NCI-H748 treated with DMSO at 0.1 percent for 48 hours (cell line): ENCODE measurements at regions not wholly inside any gene's neighbourhood (a gene's known extent, or its start where the extent isn't known, plus 50 kb on each side); places are given as distances from the start of the nearest gene placed in this dataset.
"Not testable (repeated sequence)": the region's sequence is repeated elsewhere in the genome, so short reads cannot be mapped to it uniquely, and the experiment has no call there.

Experiments
- DNase-seq: peaks from one replicate; lab custom pipeline; 2025; lab: John Stamatoyannopoulos, UW

DNA sequence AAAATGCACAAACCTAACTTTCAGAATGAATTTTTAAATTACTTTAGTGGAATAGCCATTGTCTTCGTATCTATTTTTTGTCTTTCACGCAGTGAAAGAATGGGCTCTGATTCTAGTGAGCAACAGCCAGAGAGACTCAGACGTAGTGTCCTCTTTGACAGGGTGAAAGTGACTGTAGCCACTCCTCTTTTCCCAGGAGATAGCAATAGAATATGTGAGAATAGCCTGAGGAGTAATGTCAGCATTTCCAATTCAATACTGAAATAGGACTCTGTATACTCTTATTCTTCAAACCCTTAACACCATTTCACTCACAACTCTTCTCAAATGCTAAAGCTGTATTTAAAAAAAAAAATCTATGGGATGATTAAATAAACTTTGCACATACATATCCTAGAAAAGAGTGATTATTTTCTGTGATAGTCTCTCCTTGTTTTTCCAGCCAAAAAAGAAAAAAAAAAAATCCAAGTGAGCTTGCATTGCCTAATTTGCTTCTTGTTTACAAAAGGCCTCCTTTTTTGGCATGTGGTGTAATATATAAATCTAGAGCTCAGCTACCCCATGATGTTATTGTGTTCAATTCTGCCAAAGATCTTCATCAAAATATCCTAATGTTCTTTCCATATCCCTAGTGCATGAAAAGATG, 626.1 kb upstream of the SLITRK6 start:
- DNase-seq, result no peak

- no peak for DNase-seq
Measured at GRCh38 chr13:86426437-86426836, 627.2 kb upstream of the SLITRK6 start.

GRCh38 chr13:86429756-86430155, 630.5 kb upstream of the SLITRK6 start:
- DNase-seq, result no peak

DNA sequence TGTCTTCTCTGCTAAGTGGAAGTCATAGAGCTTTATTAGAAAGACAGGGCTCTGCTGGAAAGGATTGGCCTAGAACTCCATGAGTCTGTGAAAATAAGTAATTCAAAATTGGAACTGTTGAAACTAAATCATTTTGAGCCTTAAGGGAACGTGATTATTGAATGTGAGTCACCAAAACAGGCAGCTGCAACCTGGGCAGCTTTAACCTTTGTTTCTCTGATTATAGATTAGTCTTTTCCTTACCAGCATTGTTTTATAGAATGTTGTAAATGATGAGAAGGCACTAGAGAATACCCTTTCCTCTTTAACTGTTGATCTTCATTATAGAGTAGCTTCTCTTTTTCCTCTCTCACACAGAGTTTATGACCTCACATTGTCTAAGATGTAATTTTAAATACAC, 638.8 kb upstream of the SLITRK6 start:
- peak; percentile 14 for DNase-seq

DNA sequence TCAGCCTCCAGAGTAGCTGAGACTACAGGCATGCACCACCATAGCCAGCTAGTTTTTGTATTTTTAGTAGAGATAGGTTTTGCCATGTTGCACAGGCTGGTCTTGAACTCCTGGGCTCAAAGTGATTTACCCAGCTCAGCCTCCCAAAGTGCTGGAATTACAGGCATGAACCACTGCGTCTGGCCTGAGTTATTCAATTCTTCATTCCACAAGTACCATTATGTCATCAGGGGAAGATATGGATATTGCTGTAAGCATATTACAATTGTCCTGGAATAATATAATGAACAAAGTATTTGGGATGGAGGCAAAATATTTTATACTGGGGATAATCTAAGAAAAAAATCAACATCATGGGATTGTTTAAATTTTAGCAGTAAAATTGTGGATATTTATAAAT, 646.0 kb upstream of the SLITRK6 start:
- DNase-seq, result no peak

DNA sequence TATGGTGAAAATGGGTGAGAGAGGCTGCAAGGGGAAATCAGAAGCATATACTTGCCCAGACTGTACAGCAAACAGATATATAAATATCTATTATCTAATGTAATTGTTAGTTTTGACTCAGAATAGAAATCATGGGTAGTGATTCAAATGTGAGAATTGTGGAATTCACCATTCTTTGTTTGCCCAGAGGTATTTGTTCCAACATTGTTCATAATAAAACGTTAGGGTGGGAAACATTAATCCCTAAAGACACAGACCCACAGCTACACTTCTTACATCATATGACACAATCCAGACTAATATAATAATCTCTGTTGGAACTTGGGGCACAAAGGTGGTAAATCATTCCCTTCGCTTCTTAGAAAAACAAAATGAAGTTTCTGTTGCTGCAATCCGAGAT, 646.5 kb upstream of the SLITRK6 start:
- DNase-seq, result no peak

DNA sequence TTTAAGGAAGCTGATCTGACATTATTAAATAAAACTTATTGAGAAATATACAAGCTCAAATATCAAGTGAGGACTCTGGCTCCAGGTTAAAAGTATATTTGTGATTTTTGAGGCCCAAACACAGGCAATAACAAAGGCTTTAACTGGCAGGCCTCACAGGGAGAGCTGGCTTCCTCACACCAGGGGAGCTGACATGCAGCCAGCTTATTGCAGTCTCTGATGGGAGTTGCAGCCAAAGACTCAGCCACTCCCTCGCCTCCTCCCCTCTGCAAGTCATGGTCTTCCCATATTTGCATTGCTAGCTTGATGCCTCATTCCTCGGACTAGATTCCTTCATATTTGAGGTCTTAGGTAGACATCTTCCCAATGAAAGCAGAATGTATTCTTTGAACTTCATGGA, 647.1 kb upstream of the SLITRK6 start:
- no peak for DNase-seq

DNA sequence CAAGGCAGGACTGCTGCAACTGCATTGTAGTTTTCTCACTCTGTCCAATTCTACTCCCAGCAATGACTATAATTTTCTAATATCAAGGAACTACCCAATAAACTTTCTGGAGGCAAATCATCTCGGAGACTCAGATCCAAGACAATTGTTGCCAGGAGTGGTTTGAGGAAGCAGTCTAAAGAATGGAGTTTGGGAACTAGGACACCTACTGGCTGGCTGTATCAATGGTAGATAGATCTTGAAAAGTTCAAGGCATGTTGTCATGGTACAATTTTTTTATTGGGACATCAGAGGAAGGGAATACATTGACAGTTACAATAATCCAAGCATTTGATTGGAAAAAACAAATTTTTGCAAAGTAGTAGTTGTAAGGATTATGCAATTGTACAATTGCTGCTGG, 648.3 kb upstream of the SLITRK6 start:
- DNase-seq, result no peak

DNA sequence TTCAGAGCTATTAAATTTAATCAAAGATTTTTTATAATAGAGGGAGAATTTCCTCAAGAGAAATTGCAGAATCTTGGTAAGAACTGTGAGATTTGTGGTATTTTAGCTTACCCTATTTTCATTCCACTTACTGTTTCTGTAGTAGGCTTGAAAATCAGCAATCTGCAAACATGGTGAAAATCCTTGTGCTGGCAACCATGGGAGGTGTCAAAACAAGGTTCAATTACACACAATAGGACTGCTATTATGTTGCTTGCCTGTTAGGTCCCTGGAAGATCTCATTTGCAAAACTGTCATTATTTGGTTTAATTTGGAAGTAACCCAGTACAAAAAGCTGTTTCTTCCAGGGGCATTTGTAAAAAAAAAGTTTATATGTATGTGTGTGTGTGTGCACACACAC, 662.8 kb upstream of the SLITRK6 start:
- DNase-seq, result no peak

DNA sequence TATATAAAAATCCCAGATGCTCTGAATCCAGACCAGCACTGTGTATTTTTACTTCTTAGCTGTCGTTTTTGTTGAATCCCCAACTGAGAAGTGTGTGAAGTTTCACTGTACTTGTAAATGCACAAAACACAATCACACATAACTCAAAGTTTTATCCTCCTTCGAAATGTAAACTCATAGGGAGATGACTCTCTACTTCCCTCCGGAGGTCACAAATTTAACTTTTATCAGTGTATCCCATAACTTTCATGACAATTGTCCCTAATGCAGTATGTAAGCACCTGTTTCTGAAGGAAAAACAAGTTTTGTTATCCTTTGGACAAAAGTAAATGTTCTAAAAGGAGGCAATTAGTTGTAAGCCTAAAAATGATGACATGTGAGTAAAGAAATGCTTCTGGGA, 665.0 kb upstream of the SLITRK6 start:
- DNase-seq, result no peak

DNA sequence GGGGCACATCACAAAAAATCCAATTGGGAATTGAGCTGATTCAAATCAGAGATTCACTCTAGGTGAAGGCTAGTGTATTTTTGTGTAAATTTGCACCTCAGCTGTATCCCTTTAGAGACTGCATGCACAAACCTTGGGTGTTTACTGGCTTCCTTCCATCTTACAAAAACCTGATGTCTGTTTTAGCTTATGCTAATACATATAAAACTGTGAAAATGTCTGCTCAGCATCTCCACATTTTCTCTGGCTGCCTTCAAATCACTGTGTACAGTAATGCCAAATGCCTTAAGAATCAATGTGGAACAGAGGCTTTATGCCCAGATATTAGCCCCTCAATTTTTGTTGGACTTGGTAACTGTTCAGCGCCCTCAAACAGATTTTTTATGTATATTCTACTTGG, 675.8 kb upstream of the SLITRK6 start:
- no peak for DNase-seq

DNA sequence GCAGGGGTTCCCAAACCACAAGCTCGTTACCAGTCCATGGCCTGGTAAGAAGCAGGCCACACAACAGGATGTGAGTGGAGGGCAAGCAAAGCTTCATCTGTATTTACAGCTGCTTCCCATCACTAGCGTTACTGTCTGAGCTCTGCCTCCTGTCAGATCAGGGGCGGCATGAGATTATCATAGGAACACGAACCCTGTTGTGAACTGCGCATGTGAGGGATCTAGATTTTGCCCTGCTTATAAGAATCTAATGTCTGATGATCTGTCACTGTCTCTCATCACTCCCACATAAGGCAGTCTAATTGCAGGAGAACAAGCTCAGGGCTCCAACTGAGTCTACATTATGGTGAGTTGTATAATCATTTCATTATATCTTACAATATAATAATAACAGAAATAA, 677.4 kb upstream of the SLITRK6 start:
- no peak for DNase-seq

- no peak for DNase-seq
Measured at GRCh38 chr13:86486582-86486981, 687.4 kb upstream of the SLITRK6 start.

DNA sequence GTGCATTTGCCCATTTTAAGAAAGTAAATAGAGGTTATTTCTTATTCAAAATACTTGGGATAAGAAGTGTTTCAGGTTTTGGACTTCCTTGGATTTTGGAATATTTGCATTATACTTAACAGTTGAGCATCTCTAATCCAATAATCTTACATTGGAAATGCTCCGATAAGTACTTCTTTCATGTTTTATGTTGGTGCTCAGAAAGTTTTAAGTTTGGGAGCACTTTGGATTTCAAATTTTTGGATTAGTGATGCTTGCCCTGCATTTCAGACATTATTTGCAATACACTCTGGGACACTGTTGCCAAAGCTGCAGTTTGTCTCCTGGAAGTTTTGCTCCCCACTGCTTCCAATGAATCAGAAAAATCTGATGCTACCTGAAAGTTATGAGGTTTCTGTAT, 691.9 kb upstream of the SLITRK6 start:
- no peak for DNase-seq

- DNase-seq, result not testable (repeated sequence)
Measured at GRCh38 chr13:86501931-86502330, 702.7 kb upstream of the SLITRK6 start.

GRCh38 chr13:86510792-86511191, 711.6 kb upstream of the SLITRK6 start:
- no peak for DNase-seq

- DNase-seq, result no peak
Measured at GRCh38 chr13:86541461-86541860, 742.2 kb upstream of the SLITRK6 start.

DNA sequence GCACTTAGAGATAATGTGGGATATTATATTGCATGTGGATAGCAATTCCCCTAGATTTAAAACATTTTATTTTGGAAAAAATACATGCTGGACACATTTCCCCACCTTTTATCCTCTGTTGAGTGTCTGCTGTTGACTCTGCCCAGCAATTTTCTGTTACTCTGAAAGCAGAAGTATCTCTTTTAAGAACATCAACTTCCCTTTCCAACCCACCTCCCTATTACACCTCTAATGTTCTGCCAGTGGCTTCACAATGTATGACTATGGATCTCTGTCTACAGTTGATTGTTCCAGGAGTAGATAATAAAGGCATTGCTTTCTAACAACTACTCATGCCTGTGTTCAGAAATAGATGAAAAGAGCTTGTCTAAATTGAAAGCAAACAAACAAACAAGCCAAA, 754.8 kb upstream of the SLITRK6 start:
- no peak for DNase-seq

- no peak for DNase-seq
Measured at GRCh38 chr13:86559901-86560300, 760.7 kb upstream of the SLITRK6 start.

- no peak for DNase-seq
Measured at GRCh38 chr13:86562866-86563265, 763.6 kb upstream of the SLITRK6 start.

DNA sequence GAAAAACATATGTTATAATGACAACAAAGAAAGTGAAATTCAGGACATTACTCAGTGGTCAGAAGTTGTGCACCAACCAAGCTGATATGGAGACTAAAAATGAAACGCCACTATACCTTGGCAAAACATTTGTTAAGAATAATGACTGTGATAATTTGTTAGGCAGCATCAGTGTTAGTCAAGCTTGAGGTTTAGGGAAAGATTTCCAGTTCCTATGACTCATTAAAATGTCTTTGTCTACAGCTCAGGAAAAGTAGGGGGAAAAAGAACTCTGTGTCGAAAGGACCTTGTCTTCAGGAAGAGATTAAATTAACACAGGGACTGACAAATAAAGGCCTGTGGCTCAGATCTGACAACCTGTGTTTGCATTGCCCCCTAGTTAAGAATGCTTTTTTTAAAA, 764.1 kb upstream of the SLITRK6 start:
- DNase-seq, result no peak

GRCh38 chr13:86567119-86567518, 767.9 kb upstream of the SLITRK6 start:
- DNase-seq, result no peak

- no peak for DNase-seq
Measured at GRCh38 chr13:86569119-86569518, 769.9 kb upstream of the SLITRK6 start.

DNA sequence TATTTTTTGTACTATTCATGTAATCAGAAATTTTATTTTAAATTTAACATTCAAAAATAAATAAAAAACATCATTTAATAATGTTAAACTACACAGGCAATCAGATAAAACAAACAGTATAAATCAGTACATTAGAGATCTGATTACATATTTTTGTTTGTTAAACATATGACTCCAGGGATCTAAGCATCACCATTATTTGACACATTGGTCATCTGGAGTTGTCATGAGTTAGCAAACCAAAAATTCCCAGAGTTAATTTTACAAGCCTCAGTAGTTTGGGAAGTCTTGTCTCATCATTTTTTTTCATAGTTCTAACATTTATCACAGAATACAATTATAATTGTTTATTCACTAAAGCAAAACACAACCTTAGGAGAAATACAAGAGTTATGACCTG, 770.8 kb upstream of the SLITRK6 start:
- DNase-seq, result no peak

DNA sequence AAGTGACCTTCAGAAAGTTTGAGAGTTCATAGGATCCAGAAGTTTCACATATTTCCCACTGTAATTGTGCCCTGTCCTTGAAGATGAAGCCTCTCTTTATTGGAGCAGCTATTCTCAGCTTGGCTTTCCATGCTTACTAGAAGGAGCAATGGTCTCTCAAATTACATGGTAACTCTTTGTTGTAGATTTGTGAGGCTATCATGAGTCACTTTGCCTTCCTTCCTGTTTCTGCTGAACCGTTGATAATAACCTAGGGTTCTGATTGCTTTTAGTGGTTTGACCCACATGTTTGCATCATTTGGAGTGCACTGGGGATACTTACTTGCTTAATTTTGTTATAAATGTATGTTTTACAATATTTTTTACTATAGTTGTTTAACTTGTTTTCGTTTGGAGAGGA, 772.9 kb upstream of the SLITRK6 start:
- no peak for DNase-seq
